Mesendoderm (in vitro differentiated cells): ENCODE measurements at regions not wholly inside any gene's neighbourhood (a gene's known extent, or its start where the extent isn't known, plus 50 kb on each side); places are given as distances from the start of the nearest gene placed in this dataset.

Experiments used
- DNase-seq: peaks from one replicate; pipeline ENCODE4 v3.0.0; 2013
- H2AK5ac ChIP-seq: 2 replicates; pipeline ENCODE4 v1.6.1; 2013; ENCODE audit warnings: low read length, inconsistent platforms
- H2BK120ac ChIP-seq: 2 replicates; pipeline ENCODE4 v1.6.1; 2013; ENCODE audit warnings: low read depth, mild to moderate bottlenecking, low read length, moderate library complexity, mixed read lengths
- H2BK15ac ChIP-seq: replicated peaks from 2 replicates; pipeline ENCODE4 v1.6.1; 2013; ENCODE audit warnings: low read depth, mild to moderate bottlenecking, moderate library complexity
- H2BK5ac ChIP-seq: 2 replicates; pipeline ENCODE4 v1.6.1; 2013; ENCODE audit warnings: low read length, inconsistent platforms
- H3K18ac ChIP-seq: 2 replicates; pipeline ENCODE4 v1.6.1; 2013; ENCODE audit warnings: mild to moderate bottlenecking, low read length, mixed read lengths
- H3K23ac ChIP-seq: one replicate; pipeline ENCODE4 v1.6.1; 2013; ENCODE audit warnings: low read length
- H3K27ac ChIP-seq: 2 replicates; pipeline ENCODE4 v1.5.1; 2013; ENCODE audit warnings: low read depth, mild to moderate bottlenecking, inconsistent platforms, low read length, moderate library complexity
- H3K27me3 ChIP-seq: 2 replicates; pipeline ENCODE4 v1.6.1; 2013; ENCODE audit warnings: low read length, control low read depth, mild to moderate bottlenecking, inconsistent platforms; ENCODE audit not compliant: insufficient read depth, poor library complexity
- H3K36me3 ChIP-seq: 2 replicates; pipeline ENCODE4 v1.6.1; 2013; ENCODE audit warnings: low read length, inconsistent platforms; ENCODE audit not compliant: control insufficient read depth, insufficient read depth
- H3K4ac ChIP-seq: one replicate; pipeline ENCODE4 v1.6.1; 2013; ENCODE audit warnings: low read depth, mild to moderate bottlenecking, low read length, moderate library complexity
- H3K4me1 ChIP-seq: 2 replicates; pipeline ENCODE4 v1.6.1; 2013; ENCODE audit warnings: low read depth, low read length, inconsistent platforms; ENCODE audit not compliant: control insufficient read depth
- H3K4me2 ChIP-seq: 2 replicates; pipeline ENCODE4 v1.6.1; 2013; ENCODE audit warnings: low read length
- H3K4me3 ChIP-seq: 2 replicates; pipeline ENCODE4 v1.5.1; 2013; ENCODE audit warnings: mild to moderate bottlenecking, low read length
- H3K56ac ChIP-seq: one replicate; pipeline ENCODE4 v1.6.1; 2013; ENCODE audit warnings: low read length
- H3K79me1 ChIP-seq: 2 replicates; pipeline ENCODE4 v1.6.1; 2013; ENCODE audit warnings: low read length, inconsistent platforms
- H3K79me2 ChIP-seq: 2 replicates; pipeline ENCODE4 v1.6.1; 2013; ENCODE audit warnings: mild to moderate bottlenecking, low read length; ENCODE audit not compliant: control insufficient read depth, insufficient read depth
- H3K9ac ChIP-seq: 2 replicates; pipeline ENCODE4 v1.6.1; 2013; ENCODE audit warnings: low read length, inconsistent platforms
- H4K5ac ChIP-seq: one replicate; pipeline ENCODE4 v1.6.1; 2013; ENCODE audit warnings: low read length
- H4K8ac ChIP-seq: one replicate; pipeline ENCODE4 v1.6.1; 2013; ENCODE audit warnings: low read depth, mild to moderate bottlenecking, control low read depth, low read length, moderate library complexity
- WGBS: extraction: QIAGEN DNeasy Blood & Tissue Kit; methylation state at CpG from one replicate; pipeline ENCODE4 v1.1.7; 2013; ENCODE audit warnings: low lambda C conversion rate, missing lambda C conversion rate; ENCODE audit not compliant: insufficient coverage; ENCODE audit errors: extremely low coverage; 5-methylcytosine and 5-hydroxymethylcytosine counted together

GRCh38 chr16:51876601-51876875 lies 670.4 kb downstream of the TOX3 start:
- no peaks in the 10 kb centered on the region for H3K36me3 ChIP-seq
- no peak for DNase-seq
- H3K56ac ChIP-seq = no peak overlapping the region
- no peak overlapping the region for H3K23ac ChIP-seq
- H2BK5ac ChIP-seq = no peak overlapping the region
- no peaks in the 10 kb centered on the region for H3K27me3 ChIP-seq
- no peak overlapping the region for H4K5ac ChIP-seq
- H2AK5ac ChIP-seq = no peak overlapping the region
- no peak overlapping the region for H3K18ac ChIP-seq
- H3K4me1 ChIP-seq = no peaks in the 10 kb centered on the region
- WGBS = no CpG with 5 or more reads among the region's 3 CpGs
- H3K27ac ChIP-seq = no peak overlapping the region
- H2BK15ac ChIP-seq = no peak overlapping the region
- no peak overlapping the region for H2BK120ac ChIP-seq
- no peaks in the 10 kb centered on the region for H3K79me1 ChIP-seq
- H3K9ac ChIP-seq = no peak overlapping the region
- no peak overlapping the region for H3K4ac ChIP-seq
- H3K4me2 ChIP-seq = no peak overlapping the region
- H3K79me2 ChIP-seq = no peaks in the 10 kb centered on the region
- no peak overlapping the region for H4K8ac ChIP-seq
- H3K4me3 ChIP-seq = no peak overlapping the region

- no peaks in the 10 kb centered on the region for H3K36me3 ChIP-seq
- no peaks in the 10 kb centered on the region for H3K27me3 ChIP-seq
- H3K23ac ChIP-seq = no peak overlapping the region
- H3K27ac ChIP-seq = no peak overlapping the region
- H3K4me1 ChIP-seq = no peaks in the 10 kb centered on the region
- no peak overlapping the region for H3K4me3 ChIP-seq
- no peak overlapping the region for H3K18ac ChIP-seq
- H3K9ac ChIP-seq = no peak overlapping the region
- H2BK120ac ChIP-seq = no peak overlapping the region
- H4K8ac ChIP-seq = no peak overlapping the region
- H3K4me2 ChIP-seq = no peak overlapping the region
- no peak overlapping the region for H2BK5ac ChIP-seq
- no peak overlapping the region for H3K56ac ChIP-seq
- H3K79me2 ChIP-seq = no peaks in the 10 kb centered on the region
- DNase-seq = no peak
- H4K5ac ChIP-seq = no peak overlapping the region
- no CpG with 5 or more reads among the region's 18 CpGs for WGBS
- H2AK5ac ChIP-seq = no peak overlapping the region
- H3K4ac ChIP-seq = no peak overlapping the region
- no peaks in the 10 kb centered on the region for H3K79me1 ChIP-seq
- H2BK15ac ChIP-seq = no peak overlapping the region
Measured at GRCh38 chr16:51875834-51876600, 670.9 kb downstream of the TOX3 start.

- H3K36me3 ChIP-seq = no peaks in the 10 kb centered on the region
- H3K18ac ChIP-seq = no peak overlapping the region
- H2BK120ac ChIP-seq = no peak overlapping the region
- no peaks in the 10 kb centered on the region for H3K79me1 ChIP-seq
- H3K27me3 ChIP-seq = no peaks in the 10 kb centered on the region
- no peak overlapping the region for H3K27ac ChIP-seq
- no peak overlapping the region for H2AK5ac ChIP-seq
- H3K4me1 ChIP-seq = no peaks in the 10 kb centered on the region
- no peak overlapping the region for H2BK5ac ChIP-seq
- no peak overlapping the region for H3K56ac ChIP-seq
- no peak overlapping the region for H3K23ac ChIP-seq
- H3K4me3 ChIP-seq = no peak overlapping the region
- H3K9ac ChIP-seq = no peak overlapping the region
- no peak overlapping the region for H4K5ac ChIP-seq
- no peak overlapping the region for H3K4ac ChIP-seq
- H3K4me2 ChIP-seq = no peak overlapping the region
- H3K79me2 ChIP-seq = no peaks in the 10 kb centered on the region
- no peak overlapping the region for H2BK15ac ChIP-seq
- no peak overlapping the region for H4K8ac ChIP-seq
- DNase-seq = no peak
Measured at GRCh38 chr16:51872524-51872923, 674.4 kb downstream of the TOX3 start.

- Histone ChIP-seq H3K79me2 (no peaks in the 10 kb centered on the region), H3K56ac (no peak overlapping the region), H3K36me3 (no peaks in the 10 kb centered on the region), H3K23ac (no peak overlapping the region), H4K5ac (no peak overlapping the region), H2BK120ac (no peak overlapping the region), H2BK15ac (no peak overlapping the region), H3K4me2 (no peak overlapping the region), H3K9ac (no peak overlapping the region), H3K4me1 (no peaks in the 10 kb centered on the region), H3K4ac (no peak overlapping the region), H3K18ac (no peak overlapping the region), H3K27ac (no peak overlapping the region), H2AK5ac (no peak overlapping the region), H4K8ac (no peak overlapping the region), H3K4me3 (no peak overlapping the region), H2BK5ac (no peak overlapping the region), H3K79me1 (no peaks in the 10 kb centered on the region), H3K27me3 (no peaks in the 10 kb centered on the region)
- no peak for DNase-seq
- WGBS = no CpG with 5 or more reads among the region's 2 CpGs
Measured at GRCh38 chr16:51870296-51870854, 676.6 kb downstream of the TOX3 start.

GRCh38 chr16:51869176-51869575 lies 677.8 kb downstream of the TOX3 start:
- no peak overlapping the region for H2BK5ac ChIP-seq
- H4K8ac ChIP-seq = no peak overlapping the region

GRCh38 chr16:51868631-51869030 lies 678.3 kb downstream of the TOX3 start:
- no peaks in the 10 kb centered on the region for H3K79me2 ChIP-seq
- H3K27me3 ChIP-seq = no peaks in the 10 kb centered on the region
- H3K4me3 ChIP-seq = no peak overlapping the region
- no peak overlapping the region for H3K18ac ChIP-seq
- no peak overlapping the region for H2BK15ac ChIP-seq
- H3K56ac ChIP-seq = no peak overlapping the region
- WGBS = no CpG with 5 or more reads among the region's 2 CpGs
- no peak overlapping the region for H3K4me2 ChIP-seq
- no peaks in the 10 kb centered on the region for H3K79me1 ChIP-seq
- no peak overlapping the region for H3K23ac ChIP-seq
- no peak for DNase-seq
- no peak overlapping the region for H2BK5ac ChIP-seq
- H2BK120ac ChIP-seq = no peak overlapping the region
- no peak overlapping the region for H4K8ac ChIP-seq
- H2AK5ac ChIP-seq = no peak overlapping the region
- no peak overlapping the region for H4K5ac ChIP-seq
- no peak overlapping the region for H3K9ac ChIP-seq
- H3K36me3 ChIP-seq = no peaks in the 10 kb centered on the region
- no peak overlapping the region for H3K4ac ChIP-seq
- H3K27ac ChIP-seq = no peak overlapping the region
- H3K4me1 ChIP-seq = no peaks in the 10 kb centered on the region

More at GRCh38 chr16:51869176-51869575, 677.8 kb downstream of the TOX3 start:
- H3K79me1 ChIP-seq = no peaks in the 10 kb centered on the region
- no peaks in the 10 kb centered on the region for H3K36me3 ChIP-seq
- no peaks in the 10 kb centered on the region for H3K4me1 ChIP-seq
- DNase-seq = no peak
- no peaks in the 10 kb centered on the region for H3K27me3 ChIP-seq
- no peak overlapping the region for H2AK5ac ChIP-seq
- no peak overlapping the region for H3K23ac ChIP-seq
- H3K18ac ChIP-seq = no peak overlapping the region
- no CpG with 5 or more reads among the region's 1 CpG for WGBS
- H4K5ac ChIP-seq = no peak overlapping the region
- H3K79me2 ChIP-seq = no peaks in the 10 kb centered on the region
- H3K4ac ChIP-seq = no peak overlapping the region
- no peak overlapping the region for H3K56ac ChIP-seq
- H2BK120ac ChIP-seq = no peak overlapping the region
- no peak overlapping the region for H2BK15ac ChIP-seq
- no peak overlapping the region for H3K4me2 ChIP-seq
- H3K27ac ChIP-seq = no peak overlapping the region
- no peak overlapping the region for H3K9ac ChIP-seq
- H3K4me3 ChIP-seq = no peak overlapping the region
